ENCODE measurements at regions not wholly inside any gene's neighbourhood (a gene's known extent, or its start where the extent isn't known, plus 50 kb on each side); places are given as distances from the start of the nearest gene placed in this dataset.

- no peak for ATAC-seq (ENCODE audit: low read depth)
- peaks cover 12% of the 10 kb centered on the region for H3K4me1 ChIP-seq (ENCODE audit: insufficient read depth, poor library complexity, severe bottlenecking)
- H3K4me3 ChIP-seq (ENCODE audit: severe bottlenecking): no peak overlapping the region
Observed at GRCh38 chr4:180937083-180937482, 1306.1 kb upstream of the TENM3 start.

DNA sequence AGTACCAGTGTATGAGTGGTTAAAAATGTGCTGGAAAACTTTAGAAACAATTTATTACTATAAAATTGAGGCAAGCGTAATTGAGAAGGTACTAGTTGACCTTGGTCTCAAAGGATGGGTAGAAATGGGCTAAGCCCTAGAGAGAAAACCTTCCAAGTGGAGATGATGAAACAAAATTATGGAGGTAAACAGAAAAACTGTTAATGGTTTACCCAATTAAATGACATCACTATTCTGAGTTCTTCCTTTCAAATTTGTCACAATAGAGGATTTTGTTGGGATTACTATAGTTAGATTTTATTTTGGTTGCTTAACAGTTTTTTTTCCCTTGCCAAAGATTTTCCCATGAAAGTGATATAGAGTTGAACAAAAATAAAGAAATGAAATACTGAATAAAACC is 1302.5 kb upstream of the TENM3 start:
- Histone ChIP-seq H3K36me3 (ENCODE audit: low read depth) (no peaks in the 10 kb centered on the region), H3K4me3 (ENCODE audit: severe bottlenecking) (no peak overlapping the region), H3K4me1 (ENCODE audit: insufficient read depth, poor library complexity, severe bottlenecking) (no peaks in the 10 kb centered on the region), H3K9me3 (ENCODE audit: severe bottlenecking) (no peaks in the 10 kb centered on the region), H3K27ac (ENCODE audit: poor library complexity, severe bottlenecking) (no peak overlapping the region), H3K27me3 (ENCODE audit: insufficient read depth, poor library complexity, severe bottlenecking) (no peaks in the 10 kb centered on the region)
- no peak for TF ChIP-seq CTCF (IDR thresholded peaks at IDR 0.05; ENCODE audit: poor library complexity, severe bottlenecking)
- DNase-seq (ENCODE audit: low spot score) (no peak), ATAC-seq (ENCODE audit: low read depth) (no peak)

More at GRCh38 chr4:180937083-180937482, 1306.1 kb upstream of the TENM3 start:
- Histone ChIP-seq H3K9me3 (ENCODE audit: severe bottlenecking) (no peaks in the 10 kb centered on the region), H3K27me3 (ENCODE audit: insufficient read depth, poor library complexity, severe bottlenecking) (no peaks in the 10 kb centered on the region), H3K36me3 (ENCODE audit: low read depth) (no peaks in the 10 kb centered on the region), H3K27ac (ENCODE audit: poor library complexity, severe bottlenecking) (no peak overlapping the region)
- TF ChIP-seq CTCF (IDR thresholded peaks at IDR 0.05; ENCODE audit: poor library complexity, severe bottlenecking): no peak
- DNase-seq (ENCODE audit: low spot score): no peak

DNA sequence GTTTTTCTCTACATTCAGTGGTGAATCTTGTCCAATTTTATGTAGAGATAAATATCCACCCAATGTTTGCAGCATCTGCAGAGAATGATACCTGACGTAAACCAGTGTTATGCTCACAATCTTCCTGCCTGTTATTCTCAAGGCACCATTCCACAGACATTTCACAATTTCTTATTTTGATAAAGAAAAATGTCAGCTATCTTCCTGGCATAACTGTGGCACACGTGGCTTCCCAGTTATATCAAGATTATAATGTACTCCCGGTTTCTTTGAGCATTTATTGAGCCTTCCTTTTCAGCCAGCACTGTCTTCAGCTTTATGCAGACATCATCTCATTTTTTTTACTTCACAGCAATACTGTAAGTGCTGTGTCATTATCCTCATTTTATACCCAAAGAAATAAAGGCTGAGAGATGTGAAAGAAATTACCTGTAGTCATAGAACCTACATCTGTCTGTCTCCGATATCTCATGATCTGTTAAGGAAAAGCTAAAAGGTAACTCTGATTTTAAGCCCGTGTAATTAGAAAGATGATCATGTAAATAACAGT is 1300.8 kb upstream of the TENM3 start:
- H3K9me3 ChIP-seq (ENCODE audit: severe bottlenecking): no peaks in the 10 kb centered on the region

GRCh38 chr4:180946188-180946587 is 1297.0 kb upstream of the TENM3 start:
- H3K36me3 ChIP-seq (ENCODE audit: low read depth): no peaks in the 10 kb centered on the region; the same call in 1 of the 2 replicates
- no peak for DNase-seq (ENCODE audit: low spot score)
- no peak for TF ChIP-seq CTCF (IDR thresholded peaks at IDR 0.05; ENCODE audit: poor library complexity, severe bottlenecking)
- no peak for ATAC-seq (ENCODE audit: low read depth)
- H3K4me3 ChIP-seq (ENCODE audit: severe bottlenecking): no peak overlapping the region
- no peaks in the 10 kb centered on the region for H3K9me3 ChIP-seq (ENCODE audit: severe bottlenecking)
- no peaks in the 10 kb centered on the region for H3K27me3 ChIP-seq (ENCODE audit: insufficient read depth, poor library complexity, severe bottlenecking)
- peaks cover 21% of the 10 kb centered on the region for H3K4me1 ChIP-seq (ENCODE audit: insufficient read depth, poor library complexity, severe bottlenecking)
- H3K27ac ChIP-seq (ENCODE audit: poor library complexity, severe bottlenecking): no peak overlapping the region

More for the DNA sequence above, 1300.8 kb upstream of the TENM3 start:
- no peak for TF ChIP-seq CTCF (IDR thresholded peaks at IDR 0.05; ENCODE audit: poor library complexity, severe bottlenecking)
- ATAC-seq (ENCODE audit: low read depth): no peak
- Histone ChIP-seq H3K4me1 (ENCODE audit: insufficient read depth, poor library complexity, severe bottlenecking) (peaks cover 3% of the 10 kb centered on the region), H3K27ac (ENCODE audit: poor library complexity, severe bottlenecking) (no peak overlapping the region), H3K36me3 (ENCODE audit: low read depth) (no peaks in the 10 kb centered on the region; the same call in 1 of the 2 replicates), H3K4me3 (ENCODE audit: severe bottlenecking) (no peak overlapping the region), H3K27me3 (ENCODE audit: insufficient read depth, poor library complexity, severe bottlenecking) (no peaks in the 10 kb centered on the region)
- no peak for DNase-seq (ENCODE audit: low spot score)

DNA sequence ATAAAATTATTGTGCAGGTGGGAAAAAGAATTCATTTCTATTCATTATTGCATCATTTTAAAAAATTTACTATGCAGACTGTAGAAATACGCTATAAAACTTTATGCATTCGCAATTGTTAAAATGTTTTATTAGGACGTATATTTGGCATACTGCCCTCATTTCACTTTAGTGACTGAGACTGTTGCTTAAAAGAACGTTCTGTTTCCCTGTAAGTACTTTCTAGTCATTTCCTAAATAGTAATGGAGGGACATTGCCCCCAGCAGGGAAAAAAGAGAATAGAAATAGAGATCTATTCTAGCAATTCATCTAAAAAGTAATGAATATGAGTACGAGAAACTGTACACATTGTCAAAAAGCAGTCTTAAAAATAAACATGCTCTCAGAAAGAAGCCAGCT is 1295.8 kb upstream of the TENM3 start:
- no peaks in the 10 kb centered on the region for H3K27me3 ChIP-seq (ENCODE audit: insufficient read depth, poor library complexity, severe bottlenecking)
- no peak overlapping the region for H3K4me3 ChIP-seq (ENCODE audit: severe bottlenecking)

More for the DNA sequence above, 1295.8 kb upstream of the TENM3 start:
- Histone ChIP-seq H3K36me3 (ENCODE audit: low read depth) (no peaks in the 10 kb centered on the region; the same call in 1 of the 2 replicates), H3K9me3 (ENCODE audit: severe bottlenecking) (no peaks in the 10 kb centered on the region), H3K27ac (ENCODE audit: poor library complexity, severe bottlenecking) (no peak overlapping the region), H3K4me1 (ENCODE audit: insufficient read depth, poor library complexity, severe bottlenecking) (peaks cover 21% of the 10 kb centered on the region)
- TF ChIP-seq CTCF (IDR thresholded peaks at IDR 0.05; ENCODE audit: poor library complexity, severe bottlenecking): peak; percentile 82
- no peak for DNase-seq (ENCODE audit: low spot score)
- ATAC-seq (ENCODE audit: low read depth): peak; percentile 54

All from RWPE2 (cell line).